MM.1S (cell line): ENCODE measurements at regions not wholly inside any gene's neighbourhood (a gene's known extent, or its start where the extent isn't known, plus 50 kb on each side); places are given as distances from the start of the nearest gene placed in this dataset.

ENCODE experiments used
- CTCF ChIP-seq: fragments of 300-600 bp; sonication (generic); IDR thresholded peaks from 2 replicates; pipeline ENCODE4 v1.5.1; 2016; ENCODE audit warnings: antibody characterized with exemption, low read length, mixed read lengths
- EZH2 ChIP-seq: fragments of 300-600 bp; sonication (generic); optimal IDR thresholded peaks from 2 replicates; pipeline ENCODE3; 2017; ENCODE audit warnings: low read depth, mild to moderate bottlenecking, antibody characterized with exemption, low read length, mixed read lengths

GRCh38 chr12:24499151-24500146 lies 449.5 kb downstream of the BCAT1 start:
- TF ChIP-seq CTCF (no peak), EZH2 (no peak)
